ENCODE measurements at regions not wholly inside any gene's neighbourhood (a gene's known extent, or its start where the extent isn't known, plus 50 kb on each side); places are given as distances from the start of the nearest gene placed in this dataset.
"Not testable (repeated sequence)": the region's sequence is repeated elsewhere in the genome, so short reads cannot be mapped to it uniquely, and the experiment has no call there.

GRCh38 chr5:105054406-105054805 lies 1491.8 kb upstream of the NUDT12 start:
- in situ Hi-C loops (cut with MboI; ENCODE audit: low pct_unique_long_range_greater_than_20kb, low sequenced_read_pairs, unreplicated experiment): no loop called here
- TF ChIP-seq CTCF (IDR thresholded peaks at IDR 0.05; ENCODE audit: extremely low read depth, insufficient read depth, missing control alignments): no peak
- DNase-seq (ENCODE audit: low spot score): no peak

GRCh38 chr5:105042623-105043022 lies 1480.0 kb upstream of the NUDT12 start:
- no peak for TF ChIP-seq CTCF (IDR thresholded peaks at IDR 0.05; ENCODE audit: extremely low read depth, insufficient read depth, missing control alignments)
- in situ Hi-C loops (cut with MboI; ENCODE audit: low pct_unique_long_range_greater_than_20kb, low sequenced_read_pairs, unreplicated experiment): no loop called here
- DNase-seq (ENCODE audit: low spot score): no peak

- in situ Hi-C loops (cut with MboI; ENCODE audit: low pct_unique_long_range_greater_than_20kb, low sequenced_read_pairs, unreplicated experiment); DNase-seq (ENCODE audit: low spot score): not testable (repeated sequence)
These were observed 1474.2 kb upstream of the NUDT12 start for GRCh38 chr5:105036814-105037213.

GRCh38 chr5:105034401-105034763 lies 1471.8 kb upstream of the NUDT12 start:
- no peak for DNase-seq (ENCODE audit: low spot score)
- in situ Hi-C loops (cut with MboI; ENCODE audit: low pct_unique_long_range_greater_than_20kb, low sequenced_read_pairs, unreplicated experiment): no loop called here
- no peak for TF ChIP-seq CTCF (IDR thresholded peaks at IDR 0.05; ENCODE audit: extremely low read depth, insufficient read depth, missing control alignments)

GRCh38 chr5:105033637-105034400 lies 1471.2 kb upstream of the NUDT12 start:
- in situ Hi-C loops (cut with MboI; ENCODE audit: low pct_unique_long_range_greater_than_20kb, low sequenced_read_pairs, unreplicated experiment): no loop called here
- TF ChIP-seq CTCF (IDR thresholded peaks at IDR 0.05; ENCODE audit: extremely low read depth, insufficient read depth, missing control alignments): no peak
- no peak for DNase-seq (ENCODE audit: low spot score)

- no peak for DNase-seq (ENCODE audit: low spot score)
- in situ Hi-C loops (cut with MboI; ENCODE audit: low pct_unique_long_range_greater_than_20kb, low sequenced_read_pairs, unreplicated experiment): no loop called here
- TF ChIP-seq CTCF (IDR thresholded peaks at IDR 0.05; ENCODE audit: extremely low read depth, insufficient read depth, missing control alignments): no peak
These were observed 1470.3 kb upstream of the NUDT12 start for GRCh38 chr5:105032917-105033316.

- DNase-seq (ENCODE audit: low spot score): no peak
- no peak for TF ChIP-seq CTCF (IDR thresholded peaks at IDR 0.05; ENCODE audit: extremely low read depth, insufficient read depth, missing control alignments)
- in situ Hi-C loops (cut with MboI; ENCODE audit: low pct_unique_long_range_greater_than_20kb, low sequenced_read_pairs, unreplicated experiment): no loop called here
These were observed 1467.6 kb upstream of the NUDT12 start for GRCh38 chr5:105030153-105030552.
